Calu3 (cell line): ENCODE measurements at regions not wholly inside any gene's neighbourhood (a gene's known extent, or its start where the extent isn't known, plus 50 kb on each side); places are given as distances from the start of the nearest gene placed in this dataset.

ENCODE experiments used
- BruUV-seq: library from RNA; stranded (reverse); fragments of 400-500 nt; replicated peaks from 2 replicates; lab custom pipeline; 2021; lab: Mats Ljungman, UMichigan
- CTCF ChIA-PET: fragments of 300-600 bp; sonication (Branson Sonifier 250); formaldehyde crosslinking; loops from one replicate; lab custom pipeline; 2022; ENCODE audit warnings: antibody characterized with exemption; lab: Charles Lee
- DNase-seq: peaks from one replicate; pipeline ENCODE4 v3.0.0; 2022
- H3K27ac Mint-ChIP-seq: one replicate; pipeline ENCODE4 v1.8.0; 2022; ENCODE audit warnings: mixed read lengths; ENCODE audit not compliant: unreplicated experiment
- H3K27me3 Mint-ChIP-seq: one replicate; pipeline ENCODE4 v1.8.0; 2022; ENCODE audit warnings: mixed read lengths; ENCODE audit not compliant: unreplicated experiment
- H3K36me3 Mint-ChIP-seq: one replicate; pipeline ENCODE4 v1.8.0; 2022; ENCODE audit warnings: mild to moderate bottlenecking, moderate library complexity, mixed read lengths; ENCODE audit not compliant: insufficient read depth, unreplicated experiment
- H3K4me1 Mint-ChIP-seq: one replicate; pipeline ENCODE4 v1.8.0; 2022; ENCODE audit warnings: mild to moderate bottlenecking, low read depth, mixed read lengths; ENCODE audit not compliant: unreplicated experiment
- H3K4me3 Mint-ChIP-seq: one replicate; pipeline ENCODE4 v1.8.0; 2022; ENCODE audit warnings: mild to moderate bottlenecking, low read depth, moderate library complexity, mixed read lengths; ENCODE audit not compliant: unreplicated experiment
- H3K9me3 Mint-ChIP-seq: one replicate; pipeline ENCODE4 v1.8.0; 2022; ENCODE audit warnings: low read depth, mixed read lengths; ENCODE audit not compliant: unreplicated experiment
- intact Hi-C: fragments of 100-400 bp; cut with micrococcal nuclease; formaldehyde crosslinking; loops from one replicate; pipeline ENCODE4 v1.10.0; 2022; ENCODE audit not compliant: unreplicated experiment
- TF ChIP-seq, protein P1 (sequence below): fragments of 200-600 bp; IDR thresholded peaks from one replicate; pipeline ENCODE4 v1.8.0; 2022; ENCODE audit warnings: antibody characterized with exemption; ENCODE audit not compliant: unreplicated experiment

DNA sequence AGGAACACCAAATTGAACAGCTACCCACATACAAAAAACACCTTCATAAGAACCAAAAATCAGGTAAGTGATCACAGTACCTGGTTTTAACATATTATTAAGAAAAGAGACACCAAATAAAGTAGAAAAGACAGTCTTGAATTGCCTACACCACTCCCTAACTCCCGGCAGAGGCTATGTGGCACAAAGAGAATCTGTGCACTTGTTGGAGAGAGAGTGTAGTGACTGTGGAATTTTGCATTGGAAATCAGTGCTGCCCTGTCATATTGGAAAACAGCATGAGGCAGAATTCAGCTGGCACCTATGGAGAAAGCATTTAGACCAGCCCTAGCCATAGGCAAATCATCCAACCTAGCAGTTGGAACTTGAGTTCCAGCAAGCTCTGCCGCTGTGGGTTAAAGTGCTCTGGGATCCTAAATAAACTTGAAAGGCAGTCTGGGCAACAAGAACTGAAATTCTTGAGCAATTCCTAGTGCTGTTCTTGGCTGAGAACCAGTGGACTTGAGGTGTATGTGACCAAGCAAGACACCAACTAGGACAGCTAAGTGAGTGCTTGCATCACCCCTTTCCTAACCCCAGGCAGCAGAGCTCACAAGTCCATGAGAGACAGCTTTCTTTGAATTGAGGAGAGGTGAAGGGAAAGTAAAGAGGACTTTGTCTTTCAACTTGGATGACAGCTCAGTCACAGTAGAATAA is 969.6 kb upstream of the ALCAM start:
- Mint-ChIP-seq H3K4me1 (no peaks in the 10 kb centered on the region), H3K4me3 (no peak overlapping the region), H3K9me3 (peaks cover 6% of the 10 kb centered on the region), H3K36me3 (no peaks in the 10 kb centered on the region), H3K27me3 (no peaks in the 10 kb centered on the region), H3K27ac (no peak overlapping the region)
- TF ChIP-seq, protein P1, sequence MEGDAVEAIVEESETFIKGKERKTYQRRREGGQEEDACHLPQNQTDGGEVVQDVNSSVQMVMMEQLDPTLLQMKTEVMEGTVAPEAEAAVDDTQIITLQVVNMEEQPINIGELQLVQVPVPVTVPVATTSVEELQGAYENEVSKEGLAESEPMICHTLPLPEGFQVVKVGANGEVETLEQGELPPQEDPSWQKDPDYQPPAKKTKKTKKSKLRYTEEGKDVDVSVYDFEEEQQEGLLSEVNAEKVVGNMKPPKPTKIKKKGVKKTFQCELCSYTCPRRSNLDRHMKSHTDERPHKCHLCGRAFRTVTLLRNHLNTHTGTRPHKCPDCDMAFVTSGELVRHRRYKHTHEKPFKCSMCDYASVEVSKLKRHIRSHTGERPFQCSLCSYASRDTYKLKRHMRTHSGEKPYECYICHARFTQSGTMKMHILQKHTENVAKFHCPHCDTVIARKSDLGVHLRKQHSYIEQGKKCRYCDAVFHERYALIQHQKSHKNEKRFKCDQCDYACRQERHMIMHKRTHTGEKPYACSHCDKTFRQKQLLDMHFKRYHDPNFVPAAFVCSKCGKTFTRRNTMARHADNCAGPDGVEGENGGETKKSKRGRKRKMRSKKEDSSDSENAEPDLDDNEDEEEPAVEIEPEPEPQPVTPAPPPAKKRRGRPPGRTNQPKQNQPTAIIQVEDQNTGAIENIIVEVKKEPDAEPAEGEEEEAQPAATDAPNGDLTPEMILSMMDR: no peak
- intact Hi-C loops: no loop called here
- DNase-seq: no peak
- no TSS peak for BruUV-seq
- CTCF ChIA-PET: no interaction called here

DNA sequence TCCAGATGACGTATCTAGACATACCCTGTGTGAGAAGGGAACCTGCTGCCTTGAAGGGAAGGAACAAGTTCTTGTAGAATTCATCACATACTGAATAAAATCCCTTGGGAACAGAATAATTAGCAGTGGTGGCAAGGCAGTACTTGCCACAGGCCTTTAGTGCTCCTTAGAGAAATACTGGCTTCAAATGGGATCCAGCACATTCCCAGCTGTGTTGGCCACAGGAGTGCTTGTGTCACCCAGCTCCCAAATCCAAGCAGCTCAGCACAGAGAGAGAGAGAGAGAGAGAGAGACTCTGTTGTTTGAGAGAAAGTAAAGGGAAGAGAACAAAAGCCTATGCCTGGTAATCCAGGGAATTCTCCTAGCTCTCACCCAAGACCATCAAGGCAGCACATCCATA is 969.0 kb upstream of the ALCAM start:
- CTCF ChIA-PET: no interaction called here
- no peak for DNase-seq
- BruUV-seq: no TSS peak
- H3K4me3 Mint-ChIP-seq: no peak overlapping the region
- no peaks in the 10 kb centered on the region for H3K36me3 Mint-ChIP-seq
- H3K4me1 Mint-ChIP-seq: no peaks in the 10 kb centered on the region
- H3K9me3 Mint-ChIP-seq: peaks cover 6% of the 10 kb centered on the region
- TF ChIP-seq, protein P1: no peak
- no peaks in the 10 kb centered on the region for H3K27me3 Mint-ChIP-seq
- H3K27ac Mint-ChIP-seq: no peak overlapping the region
- intact Hi-C loops: no loop called here

DNA sequence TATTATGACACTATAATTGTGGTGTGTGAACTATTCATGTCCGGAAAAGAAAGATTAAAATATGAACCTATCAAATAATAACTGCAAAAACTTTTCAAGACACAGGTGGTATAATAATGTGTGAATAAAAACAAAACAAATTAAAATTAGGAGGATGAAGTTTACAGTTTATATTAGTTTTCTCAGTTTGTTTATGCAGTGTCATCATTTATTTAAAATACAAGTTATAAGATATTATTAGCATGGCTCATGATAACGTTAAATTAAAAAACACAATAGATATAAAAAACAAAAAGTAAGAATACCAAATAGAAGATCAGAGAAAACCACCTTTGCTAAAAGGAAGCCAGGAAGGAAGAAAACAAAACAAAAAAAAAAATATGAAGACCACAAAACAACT is 963.8 kb upstream of the ALCAM start:
- CTCF ChIA-PET: no interaction called here
- H3K4me3 Mint-ChIP-seq: no peak overlapping the region
- DNase-seq: no peak
- TF ChIP-seq, protein P1: no peak
- no peak overlapping the region for H3K27ac Mint-ChIP-seq
- H3K4me1 Mint-ChIP-seq: no peaks in the 10 kb centered on the region
- peaks cover 6% of the 10 kb centered on the region for H3K9me3 Mint-ChIP-seq
- H3K36me3 Mint-ChIP-seq: no peaks in the 10 kb centered on the region
- intact Hi-C loops: no loop called here
- no peaks in the 10 kb centered on the region for H3K27me3 Mint-ChIP-seq
- BruUV-seq: no TSS peak

DNA sequence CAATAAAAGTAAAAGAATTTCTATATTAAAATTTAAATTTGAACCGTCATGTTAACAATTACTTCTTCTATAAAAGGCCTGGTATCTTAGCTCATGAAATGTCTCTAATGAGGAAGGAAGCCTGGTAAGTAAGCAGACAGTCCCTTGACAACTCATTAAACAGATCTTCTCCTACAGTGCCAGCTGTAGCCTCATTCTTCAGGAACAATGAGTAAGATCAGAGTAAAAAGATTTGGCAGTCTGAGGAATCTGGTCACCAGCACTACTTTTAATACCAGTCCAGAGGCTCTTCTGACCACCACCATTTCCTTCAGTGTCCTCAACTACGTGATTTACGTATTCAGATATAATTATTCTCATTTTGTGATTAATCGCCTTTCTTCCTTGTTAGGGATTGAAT is 955.0 kb upstream of the ALCAM start:
- no peaks in the 10 kb centered on the region for H3K36me3 Mint-ChIP-seq
- no peak overlapping the region for H3K27ac Mint-ChIP-seq
- CTCF ChIA-PET: no interaction called here
- DNase-seq: no peak
- H3K9me3 Mint-ChIP-seq: no peaks in the 10 kb centered on the region
- H3K4me1 Mint-ChIP-seq: no peaks in the 10 kb centered on the region
- no peaks in the 10 kb centered on the region for H3K27me3 Mint-ChIP-seq
- intact Hi-C loops: no loop called here
- BruUV-seq: no TSS peak
- TF ChIP-seq, protein P1: no peak
- no peak overlapping the region for H3K4me3 Mint-ChIP-seq
